ENCODE measurements at regions not wholly inside any gene's neighbourhood (a gene's known extent, or its start where the extent isn't known, plus 50 kb on each side); places are given as distances from the start of the nearest gene placed in this dataset.

DNA sequence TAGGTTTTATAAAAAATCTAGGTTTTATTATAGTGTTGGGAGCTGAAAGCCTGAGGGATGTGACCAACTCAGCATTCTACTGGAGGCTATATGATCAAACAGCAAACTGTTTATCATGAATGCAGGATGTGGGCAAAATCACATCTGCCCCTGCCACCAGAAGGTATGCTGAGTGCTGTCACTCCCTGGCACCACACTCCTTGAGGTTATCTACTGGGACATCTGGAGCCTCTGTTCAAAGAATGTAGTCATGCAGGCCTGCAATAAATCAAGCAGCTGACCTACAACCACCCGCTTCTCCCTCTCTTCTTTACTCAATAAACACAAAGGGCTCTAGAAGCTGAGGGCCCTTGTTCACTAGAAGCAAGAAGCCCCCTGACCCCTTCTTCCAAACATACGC lies 328.4 kb upstream of the DDX18 start:
- H3K79me1 ChIP-seq (ENCODE audit: low read depth in 1 of 2, low read length in 2 of 2) = no peaks in the 10 kb centered on the region
- H4K20me1 ChIP-seq (ENCODE audit: insufficient read depth, low read length) = no peaks in the 10 kb centered on the region
- dilution Hi-C loops (cut with HindIII; ENCODE audit: low sequenced_read_pairs, unreplicated experiment) = no loop called here
- H4K91ac ChIP-seq (ENCODE audit: insufficient read depth, low read depth, low read length) = no peak overlapping the region
- POLR2A ChIA-PET (ENCODE audit: unreplicated experiment) = no interaction called here
- H3K36me3 ChIP-seq (ENCODE audit: control insufficient read depth, insufficient read depth, low read length) = no peaks in the 10 kb centered on the region
- H3K23ac ChIP-seq (ENCODE audit: low read depth, low read length) = no peak overlapping the region
- DNase-seq (no peak), ATAC-seq (ENCODE audit: low read depth) (no peak)
- no peak overlapping the region for H2AFZ ChIP-seq (replicated peaks; ENCODE audit: low read length, poor library complexity)
- H2BK15ac ChIP-seq (ENCODE audit: low read depth, low read length) = no peak overlapping the region
- no peak overlapping the region for H2AK5ac ChIP-seq (ENCODE audit: low read depth, low read length)
- H3K9me3 ChIP-seq (ENCODE audit: control insufficient read depth, insufficient read depth, low read length) = peaks cover 21% of the 10 kb centered on the region
- WGBS, 2 experiments (ENCODE audit: extremely low coverage in 2 of 2, insufficient read length in 1 of 2) = no CpG with 5 or more reads among the region's 2 CpGs
- TF ChIP-seq SMC3 (IDR thresholded peaks at IDR 0.05; ENCODE audit: low read depth, low read length) (no peak), RCOR1 (IDR thresholded peaks at IDR 0.05; ENCODE audit: insufficient replicate concordance, low read length) (no peak), MAFK (IDR thresholded peaks at IDR 0.05; ENCODE audit: low read depth, low read length) (no peak), ELK1 (IDR thresholded peaks at IDR 0.05; ENCODE audit: borderline replicate concordance, low read depth, low read length) (no peak), CHD1 (IDR thresholded peaks at IDR 0.05; ENCODE audit: low read depth, low read length) (no peak), MAZ (IDR thresholded peaks at IDR 0.05; ENCODE audit: borderline replicate concordance, low read depth, low read length) (no peak)
- H3K9ac ChIP-seq (ENCODE audit: low read depth, low read length) = no peak overlapping the region
- H2AK9ac ChIP-seq (replicated peaks; ENCODE audit: low read depth, low read length, poor library complexity) = no peak overlapping the region
- intact Hi-C loops (cut with micrococcal nuclease) = no loop called here
- H2BK20ac ChIP-seq (ENCODE audit: low read depth, low read length) = no peak overlapping the region
- no TSS peak for BruUV-seq (replicated peaks)
- H3K18ac ChIP-seq (ENCODE audit: low read depth, low read length) = no peak overlapping the region
- in situ Hi-C loops (cut with MboI; ENCODE audit: low sequenced_read_pairs) = no loop called here
- no peaks in the 10 kb centered on the region for H3K9me1 ChIP-seq (ENCODE audit: insufficient read depth, low read length)
- CTCF ChIA-PET = no interaction called here
- no peak overlapping the region for H3K56ac ChIP-seq (ENCODE audit: extremely low read depth, insufficient read depth, low read length)
- H3K27me3 ChIP-seq (ENCODE audit: control insufficient read depth, insufficient read depth, low read length) = no peaks in the 10 kb centered on the region
- no peak overlapping the region for H4K5ac ChIP-seq (ENCODE audit: low read depth, low read length)
- no peak overlapping the region for H2BK5ac ChIP-seq (ENCODE audit: low read depth, low read length, poor library complexity, severe bottlenecking)
- no peak overlapping the region for H3K4me3 ChIP-seq (ENCODE audit: insufficient read depth, low read depth, low read length)
- no peaks in the 10 kb centered on the region for H3K4me1 ChIP-seq (ENCODE audit: control insufficient read depth, insufficient read depth, low read length)
- H3K4ac ChIP-seq (ENCODE audit: low read depth, low read length) = no peak overlapping the region
- H3K14ac ChIP-seq (replicated peaks; ENCODE audit: low read depth, low read length) = no peak overlapping the region
- no peak overlapping the region for H2BK120ac ChIP-seq (ENCODE audit: low read depth, low read length)
- H3K4me2 ChIP-seq (ENCODE audit: low read depth, low read length) = no peak overlapping the region
- H4K8ac ChIP-seq (ENCODE audit: low read depth in 2 of 2, low read length in 2 of 2) = no peak overlapping the region
- H3K27ac ChIP-seq (ENCODE audit: insufficient read depth, low read length) = no peak overlapping the region
